ENCODE measurements at regions not wholly inside any gene's neighbourhood (a gene's known extent, or its start where the extent isn't known, plus 50 kb on each side); places are given as distances from the start of the nearest gene placed in this dataset.

DNA sequence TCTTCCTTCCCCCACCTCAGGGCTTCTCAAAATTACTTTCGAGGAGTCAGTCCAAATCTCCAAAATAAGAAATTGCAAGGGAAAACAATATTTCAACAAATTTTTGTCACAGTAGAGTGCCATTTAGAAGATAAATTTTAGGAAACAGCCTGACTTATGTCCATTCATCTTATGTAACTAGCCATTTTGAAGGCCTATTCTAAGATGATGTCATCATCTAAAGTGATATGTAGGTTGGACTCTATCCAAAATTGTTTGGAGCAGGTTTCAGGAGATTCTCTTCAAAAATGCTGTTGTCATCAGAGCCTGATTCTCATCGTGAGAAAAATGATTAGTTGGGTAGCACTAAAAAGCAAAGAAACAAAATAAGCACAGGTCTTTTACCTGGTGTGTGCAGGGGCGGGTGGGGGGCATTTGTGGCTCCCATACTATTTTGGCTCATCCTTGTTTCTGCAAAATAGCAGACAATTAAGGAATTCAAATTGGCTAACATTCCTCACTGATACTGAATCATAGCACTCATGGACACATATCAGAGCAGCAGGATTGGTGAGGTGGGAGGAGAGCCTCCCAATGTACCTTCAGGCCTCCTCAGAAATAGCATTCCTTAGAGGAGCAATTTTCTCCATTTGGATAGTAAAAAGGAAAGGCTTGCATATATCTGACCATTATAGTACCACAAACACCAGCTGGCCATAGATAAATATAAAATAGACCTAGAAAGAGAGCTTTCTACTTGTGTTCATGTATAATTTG, 360.9 kb upstream of the NAV3 start:
- BruUV-seq (replicated peaks), result no TSS peak
- POLR2A ChIA-PET (ENCODE audit: unreplicated experiment), result no interaction called here

More for the DNA sequence above, 360.9 kb upstream of the NAV3 start:
- no peak overlapping the region for H3K4me2 ChIP-seq (ENCODE audit: low read depth, low read length)
- H3K79me1 ChIP-seq (ENCODE audit: low read depth in 1 of 2, low read length in 2 of 2), result no peaks in the 10 kb centered on the region
- ATAC-seq (ENCODE audit: low read depth), result no peak
- intact Hi-C loops (cut with micrococcal nuclease), result no loop called here
- CTCF ChIA-PET, result no interaction called here
- no peak overlapping the region for H2BK15ac ChIP-seq (ENCODE audit: low read depth, low read length)
- in situ Hi-C loops (cut with MboI; ENCODE audit: low sequenced_read_pairs), result no loop called here
- no peak overlapping the region for H2AK5ac ChIP-seq (ENCODE audit: low read depth, low read length)
- no peak overlapping the region for H2BK5ac ChIP-seq (ENCODE audit: low read depth, low read length, poor library complexity, severe bottlenecking)
- no peak overlapping the region for H3K4ac ChIP-seq (ENCODE audit: low read depth, low read length)
- TF ChIP-seq BHLHE40 (IDR thresholded peaks at IDR 0.05; ENCODE audit: low read depth, low read length), result no peak
- TF ChIP-seq MAZ (IDR thresholded peaks at IDR 0.05; ENCODE audit: borderline replicate concordance, low read depth, low read length), result no peak
- no peak for TF ChIP-seq MXI1 (IDR thresholded peaks at IDR 0.05; ENCODE audit: borderline replicate concordance, low read depth, low read length)
- TF ChIP-seq, protein P1, sequence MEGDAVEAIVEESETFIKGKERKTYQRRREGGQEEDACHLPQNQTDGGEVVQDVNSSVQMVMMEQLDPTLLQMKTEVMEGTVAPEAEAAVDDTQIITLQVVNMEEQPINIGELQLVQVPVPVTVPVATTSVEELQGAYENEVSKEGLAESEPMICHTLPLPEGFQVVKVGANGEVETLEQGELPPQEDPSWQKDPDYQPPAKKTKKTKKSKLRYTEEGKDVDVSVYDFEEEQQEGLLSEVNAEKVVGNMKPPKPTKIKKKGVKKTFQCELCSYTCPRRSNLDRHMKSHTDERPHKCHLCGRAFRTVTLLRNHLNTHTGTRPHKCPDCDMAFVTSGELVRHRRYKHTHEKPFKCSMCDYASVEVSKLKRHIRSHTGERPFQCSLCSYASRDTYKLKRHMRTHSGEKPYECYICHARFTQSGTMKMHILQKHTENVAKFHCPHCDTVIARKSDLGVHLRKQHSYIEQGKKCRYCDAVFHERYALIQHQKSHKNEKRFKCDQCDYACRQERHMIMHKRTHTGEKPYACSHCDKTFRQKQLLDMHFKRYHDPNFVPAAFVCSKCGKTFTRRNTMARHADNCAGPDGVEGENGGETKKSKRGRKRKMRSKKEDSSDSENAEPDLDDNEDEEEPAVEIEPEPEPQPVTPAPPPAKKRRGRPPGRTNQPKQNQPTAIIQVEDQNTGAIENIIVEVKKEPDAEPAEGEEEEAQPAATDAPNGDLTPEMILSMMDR (conservative IDR thresholded peaks at IDR 0.05; ENCODE audit: low read depth, low read length), result no peak
- TF ChIP-seq CHD1 (IDR thresholded peaks at IDR 0.05; ENCODE audit: low read depth, low read length), result no peak
- no peak for TF ChIP-seq RCOR1 (IDR thresholded peaks at IDR 0.05; ENCODE audit: insufficient replicate concordance, low read length)
- TF ChIP-seq CEBPB (IDR thresholded peaks at IDR 0.05; ENCODE audit: low read depth, low read length), result no peak
- TF ChIP-seq, protein P2, sequence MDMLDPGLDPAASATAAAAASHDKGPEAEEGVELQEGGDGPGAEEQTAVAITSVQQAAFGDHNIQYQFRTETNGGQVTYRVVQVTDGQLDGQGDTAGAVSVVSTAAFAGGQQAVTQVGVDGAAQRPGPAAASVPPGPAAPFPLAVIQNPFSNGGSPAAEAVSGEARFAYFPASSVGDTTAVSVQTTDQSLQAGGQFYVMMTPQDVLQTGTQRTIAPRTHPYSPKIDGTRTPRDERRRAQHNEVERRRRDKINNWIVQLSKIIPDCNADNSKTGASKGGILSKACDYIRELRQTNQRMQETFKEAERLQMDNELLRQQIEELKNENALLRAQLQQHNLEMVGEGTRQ (IDR thresholded peaks at IDR 0.05; ENCODE audit: low read depth, low read length), result no peak
- TF ChIP-seq POLR2A (IDR thresholded peaks at IDR 0.05; ENCODE audit: low read depth, low read length), result no peak
- TF ChIP-seq SMC3 (IDR thresholded peaks at IDR 0.05; ENCODE audit: low read depth, low read length), result no peak
- TF ChIP-seq FOS (IDR thresholded peaks at IDR 0.05; ENCODE audit: low read depth, low read length), result no peak
- TF ChIP-seq, protein P3, sequence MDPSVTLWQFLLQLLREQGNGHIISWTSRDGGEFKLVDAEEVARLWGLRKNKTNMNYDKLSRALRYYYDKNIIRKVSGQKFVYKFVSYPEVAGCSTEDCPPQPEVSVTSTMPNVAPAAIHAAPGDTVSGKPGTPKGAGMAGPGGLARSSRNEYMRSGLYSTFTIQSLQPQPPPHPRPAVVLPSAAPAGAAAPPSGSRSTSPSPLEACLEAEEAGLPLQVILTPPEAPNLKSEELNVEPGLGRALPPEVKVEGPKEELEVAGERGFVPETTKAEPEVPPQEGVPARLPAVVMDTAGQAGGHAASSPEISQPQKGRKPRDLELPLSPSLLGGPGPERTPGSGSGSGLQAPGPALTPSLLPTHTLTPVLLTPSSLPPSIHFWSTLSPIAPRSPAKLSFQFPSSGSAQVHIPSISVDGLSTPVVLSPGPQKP (IDR thresholded peaks at IDR 0.05; ENCODE audit: borderline replicate concordance, low read depth, low read length), result no peak
- DNase-seq, result no peak
- no peaks in the 10 kb centered on the region for H3K27me3 ChIP-seq (ENCODE audit: control insufficient read depth, insufficient read depth, low read length)
- no peak overlapping the region for H4K5ac ChIP-seq (ENCODE audit: low read depth, low read length)
- H3K9ac ChIP-seq (ENCODE audit: low read depth, low read length), result no peak overlapping the region
- no peak overlapping the region for H3K18ac ChIP-seq (ENCODE audit: low read depth, low read length)
- no peak overlapping the region for H2BK120ac ChIP-seq (ENCODE audit: low read depth, low read length)
- no peaks in the 10 kb centered on the region for H3K9me3 ChIP-seq (ENCODE audit: control insufficient read depth, insufficient read depth, low read length)
- no peak overlapping the region for H2AK9ac ChIP-seq (replicated peaks; ENCODE audit: low read depth, low read length, poor library complexity)
- no peak overlapping the region for H3K4me3 ChIP-seq (ENCODE audit: insufficient read depth, low read depth, low read length)
- H4K91ac ChIP-seq (ENCODE audit: insufficient read depth, low read depth, low read length), result no peak overlapping the region
- no peak overlapping the region for H3K27ac ChIP-seq (ENCODE audit: insufficient read depth, low read length)
- WGBS, 2 experiments (ENCODE audit: extremely low coverage in 2 of 2, insufficient read length in 1 of 2), result no CpG with 5 or more reads among the region's 3 CpGs
- no peaks in the 10 kb centered on the region for H3K36me3 ChIP-seq (ENCODE audit: control insufficient read depth, insufficient read depth, low read length)
- dilution Hi-C loops (cut with HindIII; ENCODE audit: low sequenced_read_pairs, unreplicated experiment), result no loop called here
- H3K23ac ChIP-seq (ENCODE audit: low read depth, low read length), result no peak overlapping the region
- no peaks in the 10 kb centered on the region for H3K4me1 ChIP-seq (ENCODE audit: control insufficient read depth, insufficient read depth, low read length)
- H2BK20ac ChIP-seq (ENCODE audit: low read depth, low read length), result no peak overlapping the region
- H2AFZ ChIP-seq (replicated peaks; ENCODE audit: low read length, poor library complexity), result no peak overlapping the region
- H4K8ac ChIP-seq (ENCODE audit: low read depth in 2 of 2, low read length in 2 of 2), result no peak overlapping the region
- H3K9me1 ChIP-seq (ENCODE audit: insufficient read depth, low read length), result no peaks in the 10 kb centered on the region
- H4K20me1 ChIP-seq (ENCODE audit: insufficient read depth, low read length), result no peaks in the 10 kb centered on the region
- no peak overlapping the region for H3K14ac ChIP-seq (replicated peaks; ENCODE audit: low read depth, low read length)
- H3K56ac ChIP-seq (ENCODE audit: extremely low read depth, insufficient read depth, low read length), result no peak overlapping the region

Measured in IMR-90 (cell line).